Adipocyte (in vitro differentiated cells): ENCODE measurements at regions not wholly inside any gene's neighbourhood (a gene's known extent, or its start where the extent isn't known, plus 50 kb on each side); places are given as distances from the start of the nearest gene placed in this dataset.

Source experiments
- DNase-seq: peaks from one replicate; pipeline ENCODE4 v3.0.0-alpha.2; 2015; ENCODE audit warnings: low read depth
- H3K27me3 ChIP-seq: replicated peaks from 2 replicates; pipeline ENCODE4 v1.7.0; 2013; ENCODE audit warnings: mild to moderate bottlenecking, low read length, moderate library complexity; ENCODE audit not compliant: control insufficient read depth, insufficient read depth
- H3K36me3 ChIP-seq: 2 replicates; pipeline ENCODE4 v1.7.0; 2013; ENCODE audit warnings: low read length, mild to moderate bottlenecking, moderate library complexity; ENCODE audit not compliant: control insufficient read depth, insufficient read depth, severe bottlenecking
- H3K4me1 ChIP-seq: 2 replicates; pipeline ENCODE4 v1.7.0; 2013; ENCODE audit warnings: mild to moderate bottlenecking, low read length, moderate library complexity; ENCODE audit not compliant: control insufficient read depth, insufficient read depth
- H3K4me3 ChIP-seq: 2 replicates; pipeline ENCODE4 v1.7.0; 2013; ENCODE audit warnings: mild to moderate bottlenecking, low read length, moderate library complexity
- H3K9ac ChIP-seq: 2 replicates; pipeline ENCODE4 v1.7.0; 2013; ENCODE audit warnings: mild to moderate bottlenecking, low read length, moderate library complexity
- H3K9me3 ChIP-seq: 2 replicates; pipeline ENCODE4 v1.7.0; 2013; ENCODE audit warnings: mild to moderate bottlenecking, low read length, moderate library complexity; ENCODE audit not compliant: control insufficient read depth

GRCh38 chr5:103667068-103667467 is 104.5 kb upstream of the NUDT12 start:
- peak; percentile 51 for DNase-seq
- H3K4me3 ChIP-seq: no peak overlapping the region
- no peak overlapping the region for H3K9ac ChIP-seq
- H3K27me3 ChIP-seq: no peaks in the 10 kb centered on the region
- peaks cover 7% of the 10 kb centered on the region for H3K4me1 ChIP-seq
- peaks cover 13% of the 10 kb centered on the region for H3K9me3 ChIP-seq
- H3K36me3 ChIP-seq: no peaks in the 10 kb centered on the region

DNA sequence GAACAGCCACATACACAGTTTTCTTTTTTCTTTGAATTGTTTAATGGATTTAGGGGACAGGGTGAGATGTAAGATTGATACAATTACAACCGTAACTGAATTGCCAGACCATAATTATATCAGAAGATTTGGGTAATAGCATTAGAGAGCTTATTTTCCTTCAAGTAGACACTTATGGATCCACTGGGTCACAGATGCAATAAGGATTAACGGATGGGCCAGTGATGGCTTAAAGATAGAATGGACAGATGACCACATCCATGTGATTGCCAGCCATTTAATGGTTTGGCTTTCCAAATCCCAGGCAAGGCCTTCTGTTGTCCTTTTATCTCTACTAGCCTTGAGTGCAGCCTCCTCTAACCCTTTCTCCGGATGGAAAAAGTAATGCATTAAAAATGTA is 94.7 kb upstream of the NUDT12 start:
- Histone ChIP-seq H3K36me3 (no peaks in the 10 kb centered on the region), H3K27me3 (peaks cover 12% of the 10 kb centered on the region), H3K9ac (no peak overlapping the region), H3K4me3 (no peak overlapping the region), H3K4me1 (no peaks in the 10 kb centered on the region), H3K9me3 (peaks cover 2% of the 10 kb centered on the region)
- no peak for DNase-seq

DNA sequence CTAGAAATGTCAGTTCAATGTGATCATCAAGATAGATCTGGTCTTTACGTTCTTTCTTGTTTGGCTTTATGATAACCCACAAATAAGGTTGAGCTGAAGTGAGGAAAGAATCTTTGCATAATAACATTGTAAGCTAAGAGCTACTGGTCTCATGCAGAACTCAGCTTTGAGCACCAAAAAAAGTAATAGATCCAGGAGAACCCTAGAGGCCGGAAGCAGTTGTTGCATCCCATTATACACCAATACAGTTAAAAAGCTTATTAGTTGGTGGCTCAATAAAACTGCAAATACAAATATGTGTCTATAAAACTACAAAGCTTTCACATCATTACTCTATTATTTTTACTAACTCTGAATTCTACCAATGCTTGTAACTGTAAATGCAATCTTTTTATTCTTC is 85.5 kb upstream of the NUDT12 start:
- Histone ChIP-seq H3K4me3 (no peak overlapping the region), H3K36me3 (no peaks in the 10 kb centered on the region), H3K9me3 (no peaks in the 10 kb centered on the region), H3K27me3 (peaks cover 2% of the 10 kb centered on the region), H3K4me1 (no peaks in the 10 kb centered on the region), H3K9ac (no peak overlapping the region)
- DNase-seq: no peak

DNA sequence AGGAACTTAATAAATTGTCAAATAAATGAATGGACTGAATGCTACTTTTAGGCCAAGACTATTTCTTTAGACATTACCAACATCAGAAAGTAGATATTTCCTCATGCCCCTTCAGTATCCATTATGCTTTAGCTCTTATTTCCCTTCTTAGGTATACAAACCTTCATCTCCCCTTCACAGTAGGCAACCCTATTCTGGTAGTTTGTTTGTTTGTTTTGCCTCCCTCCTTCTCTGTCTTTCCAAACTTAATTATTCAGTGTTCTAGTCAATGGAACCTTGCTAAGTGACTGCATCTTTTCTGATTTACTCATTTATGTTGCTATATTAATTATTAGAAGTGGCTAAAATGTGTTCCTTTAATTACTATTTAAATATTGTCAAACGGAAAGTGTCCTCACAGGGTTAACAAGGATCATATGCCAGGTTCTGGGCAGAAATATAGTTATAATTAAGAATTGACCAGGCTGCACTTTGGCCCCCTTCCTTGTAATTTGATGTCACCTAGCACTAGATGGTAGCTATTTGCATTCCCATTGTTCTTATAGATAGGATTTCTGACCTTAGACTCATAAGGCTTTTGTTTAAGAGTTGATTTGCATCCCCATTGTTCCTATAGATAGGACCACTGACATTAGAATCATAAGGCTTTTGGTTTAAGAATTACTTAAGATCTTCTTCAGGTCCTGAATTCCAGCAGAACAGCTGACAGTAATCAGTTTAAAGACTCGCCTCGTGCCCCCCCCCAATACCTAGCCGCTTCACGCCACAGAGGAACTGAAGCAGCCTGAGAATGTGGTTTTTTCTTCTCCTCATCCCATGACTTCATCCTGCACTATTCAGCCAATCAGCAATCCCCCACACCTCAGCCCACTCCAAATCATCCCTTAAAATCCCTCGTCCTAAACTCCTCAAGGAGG is 84.4 kb upstream of the NUDT12 start:
- Histone ChIP-seq H3K27me3 (peaks cover 2% of the 10 kb centered on the region), H3K9ac (no peak overlapping the region), H3K36me3 (no peaks in the 10 kb centered on the region), H3K9me3 (no peaks in the 10 kb centered on the region), H3K4me1 (no peaks in the 10 kb centered on the region), H3K4me3 (no peak overlapping the region)
- DNase-seq: no peak

GRCh38 chr5:103645816-103646215 is 83.2 kb upstream of the NUDT12 start:
- Histone ChIP-seq H3K4me1 (peaks cover 6% of the 10 kb centered on the region), H3K9me3 (no peaks in the 10 kb centered on the region), H3K27me3 (peaks cover 2% of the 10 kb centered on the region), H3K4me3 (no peak overlapping the region), H3K36me3 (no peaks in the 10 kb centered on the region), H3K9ac (no peak overlapping the region)
- no peak for DNase-seq

DNA sequence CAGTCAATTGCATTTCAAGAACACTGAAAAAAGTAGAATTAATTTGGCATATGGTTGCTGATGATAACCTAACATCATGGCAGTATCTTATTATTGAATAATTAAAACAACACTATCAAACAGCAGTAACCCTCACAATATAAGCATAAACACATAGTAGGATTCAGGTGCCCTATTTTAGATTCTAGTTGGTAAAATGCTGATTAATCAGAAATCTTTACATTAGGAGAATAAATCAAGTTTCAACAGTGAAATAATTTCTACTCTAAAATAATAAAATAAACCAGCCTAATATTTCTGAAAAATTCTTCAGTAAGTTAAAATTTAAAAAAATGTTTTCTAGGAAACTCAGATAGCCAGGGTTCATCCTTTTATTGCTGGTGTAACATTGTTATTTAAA is 76.4 kb upstream of the NUDT12 start:
- Histone ChIP-seq H3K27me3 (no peaks in the 10 kb centered on the region), H3K36me3 (no peaks in the 10 kb centered on the region), H3K9ac (no peak overlapping the region), H3K9me3 (no peaks in the 10 kb centered on the region), H3K4me3 (no peak overlapping the region), H3K4me1 (peaks cover 11% of the 10 kb centered on the region)
- no peak for DNase-seq

DNA sequence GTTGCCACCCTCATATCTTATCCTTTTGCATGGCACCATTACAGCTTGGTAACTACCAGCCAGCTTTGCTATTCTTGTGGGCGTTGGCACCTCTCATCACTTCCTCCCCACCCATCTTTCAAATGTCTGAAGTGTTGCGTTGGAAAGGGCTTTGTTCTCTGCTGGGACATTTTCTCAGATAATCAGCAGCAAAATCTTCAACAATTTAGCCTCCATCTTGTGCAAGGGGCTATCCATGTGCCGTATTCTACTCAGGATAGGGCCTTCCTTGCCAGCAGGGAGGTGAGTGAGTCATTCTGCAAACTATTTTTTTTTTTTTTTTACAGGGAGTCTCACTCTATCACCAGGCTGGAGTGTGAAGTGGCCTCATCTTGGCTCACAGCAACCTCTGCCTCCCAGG is 62.1 kb upstream of the NUDT12 start:
- H3K36me3 ChIP-seq: no peaks in the 10 kb centered on the region
- H3K4me1 ChIP-seq: peaks cover 45% of the 10 kb centered on the region
- H3K27me3 ChIP-seq: no peaks in the 10 kb centered on the region
- peak; percentile 48 for DNase-seq
- H3K9ac ChIP-seq: peak overlapping the region; percentile 28
- peak overlapping the region; percentile 12 for H3K4me3 ChIP-seq
- no peaks in the 10 kb centered on the region for H3K9me3 ChIP-seq

DNA sequence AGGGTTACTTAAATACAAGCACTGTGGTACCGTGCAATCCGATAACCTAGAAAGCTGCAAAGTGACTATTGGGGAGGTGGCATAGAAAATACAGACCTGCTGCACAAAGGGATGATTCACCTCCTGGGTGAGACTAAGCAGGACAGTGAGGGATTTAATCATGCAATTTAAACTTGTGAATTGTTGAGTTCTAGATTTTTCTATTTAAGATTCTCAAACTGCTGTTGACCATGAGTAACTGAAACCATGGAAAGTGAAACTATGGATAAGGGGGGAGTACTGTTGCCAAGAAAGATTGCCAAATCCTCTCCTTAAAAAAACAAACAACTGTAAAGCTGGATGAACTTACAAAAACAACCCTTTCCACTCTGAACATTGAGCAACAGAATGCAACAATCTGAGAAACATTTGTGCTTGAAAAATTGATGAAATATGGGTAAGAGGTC is 61.5 kb upstream of the NUDT12 start:
- no peaks in the 10 kb centered on the region for H3K9me3 ChIP-seq
- no peaks in the 10 kb centered on the region for H3K27me3 ChIP-seq
- H3K9ac ChIP-seq: peak overlapping the region; percentile 28
- peaks cover 45% of the 10 kb centered on the region for H3K4me1 ChIP-seq
- no peaks in the 10 kb centered on the region for H3K36me3 ChIP-seq
- H3K4me3 ChIP-seq: peak overlapping the region; percentile 53
- DNase-seq: peak; percentile 95

GRCh38 chr5:103623425-103623824 is 60.8 kb upstream of the NUDT12 start:
- Histone ChIP-seq H3K4me1 (peaks cover 45% of the 10 kb centered on the region), H3K4me3 (no peak overlapping the region), H3K9ac (no peak overlapping the region), H3K36me3 (no peaks in the 10 kb centered on the region), H3K9me3 (no peaks in the 10 kb centered on the region), H3K27me3 (no peaks in the 10 kb centered on the region)
- no peak for DNase-seq

- DNase-seq: peak; percentile 36
- Histone ChIP-seq H3K36me3 (no peaks in the 10 kb centered on the region), H3K9ac (no peak overlapping the region), H3K9me3 (no peaks in the 10 kb centered on the region), H3K4me1 (peaks cover 51% of the 10 kb centered on the region), H3K27me3 (no peaks in the 10 kb centered on the region), H3K4me3 (no peak overlapping the region)
Observed at GRCh38 chr5:103621548-103621930, 59.0 kb upstream of the NUDT12 start.

DNA sequence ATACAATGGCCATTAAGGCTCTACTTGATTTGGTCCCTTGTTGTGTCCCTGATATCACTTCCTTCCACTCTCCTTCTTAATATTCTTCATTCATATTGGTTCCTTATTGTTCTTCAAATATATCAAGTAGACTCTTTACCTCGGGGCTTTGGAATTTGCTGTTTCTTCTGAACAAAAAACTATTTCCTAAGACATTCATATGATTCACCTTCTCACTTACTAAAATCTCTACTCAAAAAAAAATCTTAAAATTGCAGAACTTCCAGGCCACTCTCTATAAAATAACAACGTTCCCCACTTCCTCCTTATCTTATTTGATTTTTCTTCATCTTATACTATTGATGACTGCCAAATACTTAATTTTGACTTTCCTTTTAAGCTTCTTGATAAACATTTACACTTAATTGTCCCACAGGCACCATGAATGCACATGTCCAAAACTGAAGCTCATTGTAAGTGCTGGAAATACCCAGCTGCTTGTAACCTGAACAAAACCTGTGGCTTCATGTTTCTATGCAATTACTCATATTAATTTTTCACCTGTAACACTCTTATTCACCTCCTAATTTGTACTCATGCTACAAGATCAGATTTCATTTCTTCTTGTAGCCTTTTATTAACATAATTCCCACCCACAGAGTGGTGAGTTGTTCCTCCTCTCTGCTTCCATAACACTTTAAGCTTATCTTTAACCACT is 58.4 kb upstream of the NUDT12 start:
- H3K9ac ChIP-seq: no peak overlapping the region
- H3K9me3 ChIP-seq: no peaks in the 10 kb centered on the region
- DNase-seq: peak; percentile 36
- H3K36me3 ChIP-seq: no peaks in the 10 kb centered on the region
- peaks cover 51% of the 10 kb centered on the region for H3K4me1 ChIP-seq
- no peaks in the 10 kb centered on the region for H3K27me3 ChIP-seq
- H3K4me3 ChIP-seq: no peak overlapping the region
